H9 (cell line): ENCODE measurements at regions not wholly inside any gene's neighbourhood (a gene's known extent, or its start where the extent isn't known, plus 50 kb on each side); places are given as distances from the start of the nearest gene placed in this dataset.

ENCODE experiments used
- DNase-seq: peaks from one replicate; pipeline ENCODE4 v3.0.0-alpha.2; 2017
- H2AFZ ChIP-seq: one replicate; pipeline ENCODE4 v1.6.1; 2013; ENCODE audit warnings: mild to moderate bottlenecking, low read length, control low read depth, moderate library complexity
- H2AK5ac ChIP-seq: 2 replicates; pipeline ENCODE4 v1.6.1; 2013; ENCODE audit warnings: low read length, control low read depth, mixed read lengths; ENCODE audit not compliant: insufficient read length
- H2BK120ac ChIP-seq: one replicate; pipeline ENCODE4 v1.6.1; 2013; ENCODE audit warnings: low read depth, mild to moderate bottlenecking, low read length, control low read depth, inconsistent platforms; ENCODE audit not compliant: poor library complexity, severe bottlenecking
- H2BK12ac ChIP-seq: 2 replicates; pipeline ENCODE4 v1.6.1; 2013; ENCODE audit warnings: low read length, control low read depth, mixed read lengths, low read depth; ENCODE audit not compliant: insufficient read length
- H2BK15ac ChIP-seq: 2 replicates; pipeline ENCODE4 v1.6.1; 2013; ENCODE audit warnings: low read depth, low read length, control low read depth
- H2BK20ac ChIP-seq: one replicate; pipeline ENCODE4 v1.6.1; 2013; ENCODE audit warnings: low read depth, mild to moderate bottlenecking, low read length, control low read depth, inconsistent platforms; ENCODE audit not compliant: poor library complexity, severe bottlenecking
- H2BK5ac ChIP-seq: 2 replicates; pipeline ENCODE4 v1.6.1; 2013; ENCODE audit warnings: low read length, control low read depth, mixed read lengths; ENCODE audit not compliant: insufficient read length
- H3K14ac ChIP-seq: 2 replicates; pipeline ENCODE4 v1.6.1; 2013; ENCODE audit warnings: low read length, control low read depth; ENCODE audit not compliant: insufficient read depth
- H3K18ac ChIP-seq: 2 replicates; pipeline ENCODE4 v1.6.1; 2013; ENCODE audit warnings: low read depth, mild to moderate bottlenecking, mixed read lengths, low read length, control low read depth; ENCODE audit not compliant: insufficient read length
- H3K23ac ChIP-seq: 2 replicates; pipeline ENCODE4 v1.6.1; 2013; ENCODE audit warnings: low read length, control low read depth, mixed read lengths, low read depth; ENCODE audit not compliant: insufficient read length
- H3K23me2 ChIP-seq: 2 replicates; pipeline ENCODE4 v1.6.1; 2013; ENCODE audit warnings: low read depth, mild to moderate bottlenecking, mixed read lengths, low read length, control low read depth; ENCODE audit not compliant: insufficient read length, poor library complexity, severe bottlenecking
- H3K27ac ChIP-seq: 2 replicates; pipeline ENCODE4 v1.5.1; 2013; ENCODE audit warnings: low read length, control low read depth, mixed read lengths, low read depth; ENCODE audit not compliant: insufficient read length
- H3K27me3 ChIP-seq: 2 replicates; pipeline ENCODE4 v1.6.1; 2013; ENCODE audit warnings: low read length, control low read depth, inconsistent platforms; ENCODE audit not compliant: insufficient read depth
- H3K4ac ChIP-seq: 2 replicates; pipeline ENCODE4 v1.6.1; 2013; ENCODE audit warnings: low read depth, mild to moderate bottlenecking, control low read depth, inconsistent platforms, low read length, moderate library complexity
- H3K4me1 ChIP-seq: 2 replicates; pipeline ENCODE4 v1.6.1; 2013; ENCODE audit warnings: low read length, control low read depth, inconsistent platforms; ENCODE audit not compliant: insufficient read depth
- H3K4me2 ChIP-seq: 2 replicates; pipeline ENCODE4 v1.6.1; 2013; ENCODE audit warnings: low read length, control low read depth, mixed read lengths; ENCODE audit not compliant: insufficient read length, insufficient read depth
- H3K56ac ChIP-seq: 2 replicates; pipeline ENCODE4 v1.6.1; 2013; ENCODE audit warnings: low read depth, mild to moderate bottlenecking, mixed read lengths, low read length, control low read depth; ENCODE audit not compliant: insufficient read length
- H3K79me1 ChIP-seq: 2 replicates; pipeline ENCODE4 v1.6.1; 2013; ENCODE audit warnings: low read depth, mild to moderate bottlenecking, moderate library complexity, low read length, control low read depth, inconsistent platforms; ENCODE audit not compliant: insufficient read depth, poor library complexity, severe bottlenecking
- H3K79me2 ChIP-seq: 2 replicates; pipeline ENCODE4 v1.6.1; 2013; ENCODE audit warnings: low read length, control low read depth, inconsistent platforms; ENCODE audit not compliant: insufficient read depth
- H3K9ac ChIP-seq: 2 replicates; pipeline ENCODE4 v1.6.1; 2013; ENCODE audit warnings: low read length, control low read depth, mixed read lengths; ENCODE audit not compliant: insufficient read length; ENCODE audit errors: extremely low read depth
- H3K9me3 ChIP-seq: one replicate; pipeline ENCODE4 v1.6.1; 2013; ENCODE audit warnings: low read depth, low read length, inconsistent platforms; ENCODE audit not compliant: control insufficient read depth
- H3T11ph ChIP-seq: one replicate; pipeline ENCODE4 v1.6.1; 2013; ENCODE audit warnings: mild to moderate bottlenecking, low read length, control low read depth, inconsistent platforms
- H4K20me1 ChIP-seq: one replicate; pipeline ENCODE4 v1.6.1; 2013; ENCODE audit not compliant: control insufficient read depth, insufficient read length, insufficient read depth
- H4K5ac ChIP-seq: 2 replicates; pipeline ENCODE4 v1.6.1; 2013; ENCODE audit warnings: low read depth, mild to moderate bottlenecking, mixed read lengths, low read length, control low read depth; ENCODE audit not compliant: insufficient read length
- H4K8ac ChIP-seq: replicated peaks from 2 replicates; pipeline ENCODE4 v1.6.1; 2013; ENCODE audit warnings: low read length, control low read depth, mixed read lengths, low read depth; ENCODE audit not compliant: insufficient read length
- H4K91ac ChIP-seq: 2 replicates; pipeline ENCODE4 v1.6.1; 2013; ENCODE audit warnings: low read depth, mild to moderate bottlenecking, moderate library complexity, mixed read lengths, low read length, control low read depth; ENCODE audit not compliant: insufficient read length
- H3K27ac Mint-ChIP-seq, 3 experiments: 2 replicates in 2 of 3; 3 replicates in 1 of 3; pipeline ENCODE4 v1.8.0; 2020 to 2021; ENCODE audit warnings: mixed read lengths in 3 of 3, mild to moderate bottlenecking in 1 of 3, moderate library complexity in 1 of 3
- H3K27me3 Mint-ChIP-seq: 2 replicates; pipeline ENCODE4 v1.8.0; 2021; ENCODE audit warnings: low read depth, mild to moderate bottlenecking, moderate library complexity, mixed read lengths
- H3K36me3 Mint-ChIP-seq, 3 experiments: 2 replicates in 2 of 3; 3 replicates in 1 of 3; pipeline ENCODE4 v1.8.0; 2020 to 2021; ENCODE audit warnings: low read depth in 3 of 3, mixed read lengths in 3 of 3; ENCODE audit not compliant: insufficient read depth in 1 of 3
- H3K4me1 Mint-ChIP-seq, 2 experiments: 2 replicates each; pipeline ENCODE4 v1.8.0; 2020; ENCODE audit warnings: mixed read lengths in 2 of 2
- H3K4me3 Mint-ChIP-seq, 2 experiments: 2 replicates in 1 of 2; 3 replicates in 1 of 2; pipeline ENCODE4 v1.8.0; 2020 to 2021; ENCODE audit warnings: mild to moderate bottlenecking in 2 of 2, mixed read lengths in 2 of 2, moderate library complexity in 1 of 2
- H3K9me3 Mint-ChIP-seq, 2 experiments: 2 replicates in 1 of 2; 3 replicates in 1 of 2; pipeline ENCODE4 v1.8.0; 2020; ENCODE audit warnings: mild to moderate bottlenecking in 2 of 2, mixed read lengths in 2 of 2, moderate library complexity in 1 of 2
- CTCF ChIP-seq: fragments of 200-600 bp; sonication (generic); conservative IDR thresholded peaks from 3 replicates; pipeline ENCODE4 v1.8.0; 2021; ENCODE audit warnings: antibody characterized with exemption, mild to moderate bottlenecking
- WGBS: extraction: QIAGEN DNeasy Blood & Tissue Kit; methylation state at CpG from one replicate; pipeline ENCODE4 v1.1.7; 2013; ENCODE audit warnings: missing lambda C conversion rate, low lambda C conversion rate, mixed read lengths; ENCODE audit not compliant: insufficient read length; ENCODE audit errors: extremely low coverage; 5-methylcytosine and 5-hydroxymethylcytosine counted together

GRCh38 chr5:15252331-15252730, 247.6 kb upstream of the FBXL7 start:
- no peak for DNase-seq
- no peak overlapping the region for H3K56ac ChIP-seq
- H3K4me1 ChIP-seq: no peaks in the 10 kb centered on the region
- no peaks in the 10 kb centered on the region for H3K27me3 ChIP-seq
- no peaks in the 10 kb centered on the region for H3K79me2 ChIP-seq
- Mint-ChIP-seq H3K27me3 (no peaks in the 10 kb centered on the region), H3K4me3 (no peak overlapping the region), H3K9me3 (no peaks in the 10 kb centered on the region), H3K27ac (no peak overlapping the region), H3K36me3 (no peaks in the 10 kb centered on the region), H3K4me1 (no peaks in the 10 kb centered on the region)
- no peak overlapping the region for H4K5ac ChIP-seq
- no peaks in the 10 kb centered on the region for H4K20me1 ChIP-seq
- H2BK15ac ChIP-seq: no peak overlapping the region
- no CpG with 5 or more reads among the region's 3 CpGs for WGBS
- H2BK5ac ChIP-seq: no peak overlapping the region
- no peak overlapping the region for H2AK5ac ChIP-seq
- H3K4ac ChIP-seq: no peak overlapping the region
- TF ChIP-seq CTCF: no peak
- H2BK20ac ChIP-seq: no peak overlapping the region
- H3K23ac ChIP-seq: no peak overlapping the region
- H3T11ph ChIP-seq: no peak overlapping the region
- no peaks in the 10 kb centered on the region for H3K23me2 ChIP-seq
- no peak overlapping the region for H3K14ac ChIP-seq
- H3K9me3 ChIP-seq: no peaks in the 10 kb centered on the region
- H2BK120ac ChIP-seq: no peak overlapping the region
- H3K9ac ChIP-seq: no peak overlapping the region
- H4K91ac ChIP-seq: no peak overlapping the region
- H3K18ac ChIP-seq: no peak overlapping the region
- H3K4me2 ChIP-seq: no peak overlapping the region
- no peak overlapping the region for H3K27ac ChIP-seq
- no peak overlapping the region for H2BK12ac ChIP-seq
- no peak overlapping the region for H2AFZ ChIP-seq
- H4K8ac ChIP-seq: no peak overlapping the region
- no peaks in the 10 kb centered on the region for H3K79me1 ChIP-seq
